Stimulated activated CD4-positive, alpha-beta T cell treated with anti-CD3 and anti-CD28 coated beads, Interleukin-15, amount 100 ng/mL, for 48 hours (primary cell): ENCODE measurements at regions not wholly inside any gene's neighbourhood (a gene's known extent, or its start where the extent isn't known, plus 50 kb on each side); places are given as distances from the start of the nearest gene placed in this dataset.
"Not testable (repeated sequence)": the region's sequence is repeated elsewhere in the genome, so short reads cannot be mapped to it uniquely, and the experiment has no call there.

Experiments used
- DNase-seq, 2 donors: peaks; one replicate each; pipeline ENCODE4 v3.0.0-alpha.2; 2020; ENCODE audit warnings: low read depth in 2 of 2

- DNase-seq: no peak
Observed at GRCh38 chr21:20341431-20341830, 656.8 kb upstream of the NCAM2 start.

GRCh38 chr21:20343186-20343585 is 655.0 kb upstream of the NCAM2 start:
- no peak for DNase-seq

GRCh38 chr21:20351138-20351537 is 647.1 kb upstream of the NCAM2 start:
- no peak for DNase-seq

GRCh38 chr21:20353351-20353750 is 644.9 kb upstream of the NCAM2 start:
- DNase-seq: no peak

GRCh38 chr21:20373031-20373430 is 625.2 kb upstream of the NCAM2 start:
- DNase-seq: no peak

GRCh38 chr21:20377250-20377649 is 621.0 kb upstream of the NCAM2 start:
- DNase-seq: no peak

- DNase-seq: no peak
Observed at GRCh38 chr21:20388400-20388799, 609.8 kb upstream of the NCAM2 start.

- no peak for DNase-seq
Observed at GRCh38 chr21:20396798-20397197, 601.4 kb upstream of the NCAM2 start.

- no peak for DNase-seq
Observed at GRCh38 chr21:20404915-20405314, 593.3 kb upstream of the NCAM2 start.

- no peak for DNase-seq
Observed at GRCh38 chr21:20418353-20418752, 579.9 kb upstream of the NCAM2 start.

- no peak for DNase-seq
Observed at GRCh38 chr21:20419772-20420171, 578.4 kb upstream of the NCAM2 start.

GRCh38 chr21:20424943-20425342 is 573.3 kb upstream of the NCAM2 start:
- no peak for DNase-seq

GRCh38 chr21:20425856-20426255 is 572.4 kb upstream of the NCAM2 start:
- DNase-seq: no peak

- no peak for DNase-seq
Observed at GRCh38 chr21:20440338-20440737, 557.9 kb upstream of the NCAM2 start.

GRCh38 chr21:20443558-20444155 is 554.6 kb upstream of the NCAM2 start:
- DNase-seq: no peak

GRCh38 chr21:20445971-20446370 is 552.2 kb upstream of the NCAM2 start:
- no peak for DNase-seq

- no peak for DNase-seq
Observed at GRCh38 chr21:20451046-20451445, 547.2 kb upstream of the NCAM2 start.

GRCh38 chr21:20452935-20453334 is 545.3 kb upstream of the NCAM2 start:
- DNase-seq: no peak

- DNase-seq: no peak
Observed at GRCh38 chr21:20459838-20460237, 538.4 kb upstream of the NCAM2 start.

- DNase-seq: no peak
Observed at GRCh38 chr21:20463362-20463761, 534.8 kb upstream of the NCAM2 start.

- no peak for DNase-seq
Observed at GRCh38 chr21:20469361-20469760, 528.8 kb upstream of the NCAM2 start.

GRCh38 chr21:20486303-20486702 is 511.9 kb upstream of the NCAM2 start:
- DNase-seq: no peak

- DNase-seq: not testable (repeated sequence)
Observed at GRCh38 chr21:20502915-20503314, 495.3 kb upstream of the NCAM2 start.

GRCh38 chr21:20507783-20508182 is 490.4 kb upstream of the NCAM2 start:
- DNase-seq: no peak
